ENCODE measurements at regions not wholly inside any gene's neighbourhood (a gene's known extent, or its start where the extent isn't known, plus 50 kb on each side); places are given as distances from the start of the nearest gene placed in this dataset.

DNA sequence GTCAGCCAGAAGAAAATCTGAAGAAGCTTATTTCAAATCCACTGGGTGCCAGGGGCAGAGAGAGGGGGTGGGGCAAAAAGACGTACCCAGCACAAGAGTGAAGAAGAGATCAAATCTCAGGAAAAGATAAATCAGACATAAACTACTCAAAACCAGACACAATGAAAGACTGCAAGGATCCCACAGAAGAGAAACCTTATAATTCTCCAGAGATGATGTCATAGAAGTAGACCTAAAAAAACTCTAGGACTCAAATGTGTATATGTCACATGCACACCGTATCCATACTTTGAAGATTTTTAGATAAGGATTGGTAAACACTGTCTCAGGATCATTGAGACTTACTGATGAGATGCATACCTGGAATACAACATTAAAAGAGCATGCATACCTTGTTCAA is 98.5 kb upstream of the PIK3CG start:
- H3K27me3 ChIP-seq (replicated peaks in 1 of 4; ENCODE audit: control extremely low read depth in 1 of 4, control insufficient read depth in 3 of 4, insufficient read depth in 4 of 4, low read length in 3 of 4), result no peaks in the 10 kb centered on the region
- H3K9ac ChIP-seq (ENCODE audit: low read length), result no peak overlapping the region
- H3K4me3 Mint-ChIP-seq, result no peak overlapping the region
- H2AFZ ChIP-seq (ENCODE audit: insufficient read depth, low read depth, low read length, poor library complexity, severe bottlenecking), result no peak overlapping the region
- H3K36me3 ChIP-seq (replicated peaks in 1 of 2; ENCODE audit: control extremely low read depth in 1 of 2, control insufficient read depth in 1 of 2, extremely low read depth in 1 of 2, insufficient read depth in 2 of 2, low read length in 1 of 2), result no peaks in the 10 kb centered on the region
- TF ChIP-seq, protein P1, sequence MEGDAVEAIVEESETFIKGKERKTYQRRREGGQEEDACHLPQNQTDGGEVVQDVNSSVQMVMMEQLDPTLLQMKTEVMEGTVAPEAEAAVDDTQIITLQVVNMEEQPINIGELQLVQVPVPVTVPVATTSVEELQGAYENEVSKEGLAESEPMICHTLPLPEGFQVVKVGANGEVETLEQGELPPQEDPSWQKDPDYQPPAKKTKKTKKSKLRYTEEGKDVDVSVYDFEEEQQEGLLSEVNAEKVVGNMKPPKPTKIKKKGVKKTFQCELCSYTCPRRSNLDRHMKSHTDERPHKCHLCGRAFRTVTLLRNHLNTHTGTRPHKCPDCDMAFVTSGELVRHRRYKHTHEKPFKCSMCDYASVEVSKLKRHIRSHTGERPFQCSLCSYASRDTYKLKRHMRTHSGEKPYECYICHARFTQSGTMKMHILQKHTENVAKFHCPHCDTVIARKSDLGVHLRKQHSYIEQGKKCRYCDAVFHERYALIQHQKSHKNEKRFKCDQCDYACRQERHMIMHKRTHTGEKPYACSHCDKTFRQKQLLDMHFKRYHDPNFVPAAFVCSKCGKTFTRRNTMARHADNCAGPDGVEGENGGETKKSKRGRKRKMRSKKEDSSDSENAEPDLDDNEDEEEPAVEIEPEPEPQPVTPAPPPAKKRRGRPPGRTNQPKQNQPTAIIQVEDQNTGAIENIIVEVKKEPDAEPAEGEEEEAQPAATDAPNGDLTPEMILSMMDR (IDR thresholded peaks at IDR 0.05), result no peak
- TF ChIP-seq EZH2 (IDR thresholded peaks at IDR 0.05; ENCODE audit: borderline replicate concordance, insufficient read depth, low read depth, low read length, poor library complexity, severe bottlenecking), result no peak
- H3K9me3 ChIP-seq (ENCODE audit: control extremely low read depth in 1 of 3, control insufficient read depth in 2 of 3, insufficient read depth in 1 of 3, low read length in 2 of 3), result no peaks in the 10 kb centered on the region
- WGBS (ENCODE audit: insufficient coverage), result no CpG with 5 or more reads among the region's 2 CpGs
- H3K27ac ChIP-seq (ENCODE audit: low read length in 2 of 2), result no peak overlapping the region
- H3K9me3 Mint-ChIP-seq (ENCODE audit: insufficient read depth), result no peaks in the 10 kb centered on the region
- H3K4me3 ChIP-seq (ENCODE audit: control extremely low read depth in 1 of 5, extremely low read depth in 1 of 5, insufficient read depth in 1 of 5, low read depth in 2 of 5, low read length in 4 of 5), result no peak overlapping the region
- no peak overlapping the region for H3K4me2 ChIP-seq (replicated peaks; ENCODE audit: low read depth, low read length, poor library complexity, severe bottlenecking)
- no peak for DNase-seq
- ChIA-PET POLR2A (no interaction called here), CTCF (interaction anchor here (0.9 to 1.6 kb wide), 2 partner anchors 30 to 381 kb away, joined by 3 to 4 read pairs; no protein-coding TSS in a partner anchor)
- intact Hi-C loops (cut with micrococcal nuclease), result no loop called here
- H3K4me1 ChIP-seq (ENCODE audit: control insufficient read depth in 2 of 2, insufficient read depth in 2 of 2, low read length in 2 of 2), result peaks cover 19% of the 10 kb centered on the region in 2 donors
- ATAC-seq (ENCODE audit: low read depth), result no peak
- no peaks in the 10 kb centered on the region for H3K27me3 Mint-ChIP-seq
- no peak overlapping the region for H3K27ac Mint-ChIP-seq
- H3K79me2 ChIP-seq (ENCODE audit: control insufficient read depth, insufficient read depth, low read length), result no peaks in the 10 kb centered on the region
- peaks cover 19% of the 10 kb centered on the region for H3K4me1 Mint-ChIP-seq
- H4K20me1 ChIP-seq (ENCODE audit: control insufficient read depth, insufficient read depth, low read length, poor library complexity, severe bottlenecking), result no peaks in the 10 kb centered on the region

DNA sequence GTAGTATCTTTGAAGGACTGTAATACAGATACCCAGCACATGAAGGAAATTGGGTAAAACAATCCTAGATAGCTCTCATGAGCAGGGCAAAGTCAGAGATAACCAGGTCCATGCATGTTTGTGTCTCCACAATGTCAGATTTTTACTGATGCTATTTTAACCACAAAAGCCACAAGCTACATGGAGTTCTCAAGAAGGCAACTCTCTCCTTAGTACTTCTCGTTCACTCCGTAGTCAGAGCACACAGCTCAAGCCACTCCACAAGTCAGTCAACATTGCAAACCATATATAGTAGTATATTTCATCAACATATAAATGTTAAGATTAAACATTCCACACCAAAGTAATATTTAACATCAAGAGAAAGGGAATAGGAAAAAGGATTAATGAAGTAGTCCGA is 98.0 kb upstream of the PIK3CG start:
- no peaks in the 10 kb centered on the region for H3K27me3 ChIP-seq (replicated peaks in 1 of 4; ENCODE audit: control extremely low read depth in 1 of 4, control insufficient read depth in 3 of 4, insufficient read depth in 4 of 4, low read length in 3 of 4)
- H3K4me3 ChIP-seq (ENCODE audit: control extremely low read depth in 1 of 5, extremely low read depth in 1 of 5, insufficient read depth in 1 of 5, low read depth in 2 of 5, low read length in 4 of 5), result no peak overlapping the region
- intact Hi-C loops (cut with micrococcal nuclease), result no loop called here
- no peaks in the 10 kb centered on the region for H3K36me3 ChIP-seq (replicated peaks in 1 of 2; ENCODE audit: control extremely low read depth in 1 of 2, control insufficient read depth in 1 of 2, extremely low read depth in 1 of 2, insufficient read depth in 2 of 2, low read length in 1 of 2)
- no peak for DNase-seq
- WGBS (ENCODE audit: insufficient coverage), result 83% methylated on average over 1 of the region's 3 CpGs
- ChIA-PET POLR2A (no interaction called here), CTCF (interaction anchor here (1.6 kb wide), 1 partner anchor 380 kb away, joined by 3 read pairs; no protein-coding TSS in a partner anchor)
- H3K27ac ChIP-seq (ENCODE audit: low read length in 2 of 2), result peak overlapping the region in 1 of 2 donors; percentile 58
- peaks cover 19% of the 10 kb centered on the region for H3K4me1 Mint-ChIP-seq
- peak overlapping the region; percentile 51 for H2AFZ ChIP-seq (ENCODE audit: insufficient read depth, low read depth, low read length, poor library complexity, severe bottlenecking)
- H3K9me3 Mint-ChIP-seq (ENCODE audit: insufficient read depth), result no peaks in the 10 kb centered on the region
- ATAC-seq (ENCODE audit: low read depth), result no peak
- no peak overlapping the region for H3K9ac ChIP-seq (ENCODE audit: low read length)
- H3K27me3 Mint-ChIP-seq, result no peaks in the 10 kb centered on the region
- no peaks in the 10 kb centered on the region for H3K79me2 ChIP-seq (ENCODE audit: control insufficient read depth, insufficient read depth, low read length)
- peaks cover 19% of the 10 kb centered on the region in 2 donors for H3K4me1 ChIP-seq (ENCODE audit: control insufficient read depth in 2 of 2, insufficient read depth in 2 of 2, low read length in 2 of 2)
- H3K27ac Mint-ChIP-seq, result no peak overlapping the region
- peak overlapping the region; percentile 21 for H3K4me3 Mint-ChIP-seq
- TF ChIP-seq EZH2 (IDR thresholded peaks at IDR 0.05; ENCODE audit: borderline replicate concordance, insufficient read depth, low read depth, low read length, poor library complexity, severe bottlenecking), result no peak
- TF ChIP-seq, protein P1 (IDR thresholded peaks at IDR 0.05), result no peak
- peak overlapping the region; percentile 62 for H3K4me2 ChIP-seq (replicated peaks; ENCODE audit: low read depth, low read length, poor library complexity, severe bottlenecking)
- H4K20me1 ChIP-seq (ENCODE audit: control insufficient read depth, insufficient read depth, low read length, poor library complexity, severe bottlenecking), result no peaks in the 10 kb centered on the region
- H3K9me3 ChIP-seq (ENCODE audit: control extremely low read depth in 1 of 3, control insufficient read depth in 2 of 3, insufficient read depth in 1 of 3, low read length in 2 of 3), result no peaks in the 10 kb centered on the region
